Osteoblast (primary cell): ENCODE measurements at regions not wholly inside any gene's neighbourhood (a gene's known extent, or its start where the extent isn't known, plus 50 kb on each side); places are given as distances from the start of the nearest gene placed in this dataset.

Experiments
- DNase-seq: peaks from one replicate; pipeline ENCODE4 v3.0.0; 2011; ENCODE audit warnings: low spot score, mixed read lengths; ENCODE audit not compliant: insufficient read length; ENCODE audit errors: missing footprints
- H2AFZ ChIP-seq: 2 replicates; pipeline ENCODE4 v1.6.0; 2011; ENCODE audit warnings: mild to moderate bottlenecking, low read length
- H3K27ac ChIP-seq: 2 replicates; pipeline ENCODE4 v1.5.1; 2011; ENCODE audit warnings: mild to moderate bottlenecking, low read depth, low read length, moderate library complexity
- H3K27me3 ChIP-seq: 2 replicates; pipeline ENCODE4 v1.6.0; 2012; ENCODE audit warnings: mild to moderate bottlenecking, control low read depth, inconsistent platforms, low read length, moderate library complexity; ENCODE audit not compliant: insufficient read depth
- H3K36me3 ChIP-seq: 2 replicates; pipeline ENCODE4 v1.5.1; 2011; ENCODE audit warnings: mild to moderate bottlenecking, low read length, control low read depth, moderate library complexity; ENCODE audit not compliant: insufficient read depth
- H3K4me1 ChIP-seq: 2 replicates; pipeline ENCODE4 v1.5.1; 2011; ENCODE audit warnings: mild to moderate bottlenecking, low read length, control low read depth, moderate library complexity; ENCODE audit not compliant: insufficient read depth
- H3K4me2 ChIP-seq: 2 replicates; pipeline ENCODE4 v1.6.0; 2011; ENCODE audit warnings: mild to moderate bottlenecking, low read length; ENCODE audit not compliant: insufficient read depth
- H3K4me3 ChIP-seq: fragments of 200-600 bp; sonication (generic); 3 replicates; pipeline ENCODE4 v1.5.1; 2012; ENCODE audit warnings: mild to moderate bottlenecking, low read length, inconsistent platforms; ENCODE audit not compliant: insufficient read depth
- H3K79me2 ChIP-seq: 2 replicates; pipeline ENCODE4 v1.6.0; 2012; ENCODE audit warnings: mild to moderate bottlenecking, low read length, control low read depth, inconsistent platforms; ENCODE audit not compliant: insufficient read depth
- H3K9me3 ChIP-seq: 2 replicates; pipeline ENCODE4 v1.5.1; 2011; ENCODE audit warnings: low read depth, low read length, control low read depth
- H4K20me1 ChIP-seq: 2 replicates; pipeline ENCODE4 v1.6.0; 2012; ENCODE audit warnings: mild to moderate bottlenecking, low read length, control low read depth; ENCODE audit not compliant: insufficient read depth
- CTCF ChIP-seq: IDR thresholded peaks from 2 replicates; pipeline ENCODE4 v1.5.1; 2011; ENCODE audit warnings: mild to moderate bottlenecking, low read depth, low read length, moderate library complexity; ENCODE audit errors: extremely low read depth

DNA sequence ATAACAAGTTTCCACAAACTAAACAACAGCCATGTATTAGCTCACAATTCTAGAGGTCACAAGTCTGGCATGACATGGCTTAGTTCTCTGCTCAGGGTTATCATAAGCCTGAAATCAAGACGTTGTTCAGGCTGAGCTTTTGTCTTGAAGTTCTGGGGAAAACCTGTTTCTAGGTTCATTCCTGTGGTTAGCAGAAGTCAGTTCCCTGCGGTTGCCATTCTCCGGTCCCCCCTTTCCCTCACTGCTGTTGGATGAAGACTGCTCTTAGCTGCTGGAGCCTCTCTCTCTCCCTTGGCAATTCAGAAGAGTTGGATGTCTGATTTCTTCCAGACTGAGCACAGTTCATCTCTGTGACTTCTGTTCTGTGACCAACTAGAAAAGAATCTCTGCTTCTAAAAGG, 962.6 kb downstream of the PCDH7 start:
- DNase-seq, result no peak
- no peaks in the 10 kb centered on the region for H4K20me1 ChIP-seq
- H3K4me3 ChIP-seq, result no peak overlapping the region
- H2AFZ ChIP-seq, result no peak overlapping the region
- H3K4me2 ChIP-seq, result no peak overlapping the region
- H3K79me2 ChIP-seq, result no peaks in the 10 kb centered on the region
- H3K4me1 ChIP-seq, result no peaks in the 10 kb centered on the region
- no peak overlapping the region for H3K27ac ChIP-seq
- no peaks in the 10 kb centered on the region for H3K27me3 ChIP-seq
- H3K36me3 ChIP-seq, result no peaks in the 10 kb centered on the region
- TF ChIP-seq CTCF, result no peak
- H3K9me3 ChIP-seq, result peaks cover 4% of the 10 kb centered on the region

- no peak overlapping the region for H2AFZ ChIP-seq
- H3K27me3 ChIP-seq, result no peaks in the 10 kb centered on the region
- H3K36me3 ChIP-seq, result no peaks in the 10 kb centered on the region
- no peaks in the 10 kb centered on the region for H3K4me1 ChIP-seq
- no peaks in the 10 kb centered on the region for H3K9me3 ChIP-seq
- H3K4me3 ChIP-seq, result no peak overlapping the region
- no peak overlapping the region for H3K4me2 ChIP-seq
- H3K27ac ChIP-seq, result no peak overlapping the region
- no peaks in the 10 kb centered on the region for H4K20me1 ChIP-seq
- H3K79me2 ChIP-seq, result no peaks in the 10 kb centered on the region
- TF ChIP-seq CTCF, result no peak
- DNase-seq, result no peak
These were observed 967.7 kb downstream of the PCDH7 start for GRCh38 chr4:31687717-31688342.

- TF ChIP-seq CTCF, result no peak
- no peaks in the 10 kb centered on the region for H3K4me1 ChIP-seq
- H3K27me3 ChIP-seq, result no peaks in the 10 kb centered on the region
- DNase-seq, result no peak
- no peaks in the 10 kb centered on the region for H4K20me1 ChIP-seq
- H3K9me3 ChIP-seq, result no peaks in the 10 kb centered on the region
- no peaks in the 10 kb centered on the region for H3K36me3 ChIP-seq
- H3K4me2 ChIP-seq, result no peak overlapping the region
- H3K4me3 ChIP-seq, result no peak overlapping the region
- no peak overlapping the region for H2AFZ ChIP-seq
- no peaks in the 10 kb centered on the region for H3K79me2 ChIP-seq
- H3K27ac ChIP-seq, result no peak overlapping the region
These were observed 972.3 kb downstream of the PCDH7 start for GRCh38 chr4:31692399-31692940.

- Histone ChIP-seq H3K36me3 (no peaks in the 10 kb centered on the region), H3K27ac (no peak overlapping the region), H2AFZ (no peak overlapping the region), H3K4me1 (no peaks in the 10 kb centered on the region), H3K4me3 (no peak overlapping the region), H3K9me3 (no peaks in the 10 kb centered on the region), H3K27me3 (no peaks in the 10 kb centered on the region), H4K20me1 (no peaks in the 10 kb centered on the region), H3K4me2 (no peak overlapping the region), H3K79me2 (no peaks in the 10 kb centered on the region)
- no peak for DNase-seq
- TF ChIP-seq CTCF, result no peak
These were observed 981.1 kb downstream of the PCDH7 start for GRCh38 chr4:31701256-31701655.
